Caco-2 (cell line): ENCODE measurements at regions not wholly inside any gene's neighbourhood (a gene's known extent, or its start where the extent isn't known, plus 50 kb on each side); places are given as distances from the start of the nearest gene placed in this dataset.
"Not testable (repeated sequence)": the region's sequence is repeated elsewhere in the genome, so short reads cannot be mapped to it uniquely, and the experiment has no call there.

Source experiments
- BruUV-seq: library from RNA; stranded (reverse); fragments of 400-500 nt; replicated peaks from 2 replicates; lab custom pipeline; 2021; lab: Mats Ljungman, UMichigan
- CTCF ChIA-PET: fragments of 300-600 bp; sonication (Branson Sonifier 250); formaldehyde crosslinking; loops from one replicate; lab custom pipeline; 2022; ENCODE audit warnings: antibody characterized with exemption; lab: Charles Lee
- POLR2A ChIA-PET: fragments of 300-600 bp; sonication (Branson Sonifier 250); formaldehyde crosslinking; loops from one replicate; lab custom pipeline; 2022; ENCODE audit warnings: antibody characterized with exemption; lab: Charles Lee
- DNase-seq, 2 experiments: peaks; one replicate each; pipeline versions ENCODE4 v3.0.0 to v3.0.0-alpha.2; 2020 to 2022
- H3K27me3 ChIP-seq: replicated peaks from 2 replicates; pipeline ENCODE4 v1.6.0; 2011; ENCODE audit warnings: low read length; ENCODE audit not compliant: control insufficient read depth, insufficient read depth
- H3K36me3 ChIP-seq: 2 replicates; pipeline ENCODE4 v1.5.1; 2011; ENCODE audit warnings: low read length; ENCODE audit not compliant: control insufficient read depth, insufficient read depth
- H3K4me1 ChIP-seq: fragments of 250-450 bp; sonication (Bioruptor Pico); 2 replicates; pipeline ENCODE4 v1.5.1; 2020; ENCODE audit warnings: mild to moderate bottlenecking
- H3K4me3 ChIP-seq: 2 replicates; pipeline ENCODE4 v1.5.1; 2011; ENCODE audit warnings: low read depth, mild to moderate bottlenecking, control low read depth, low read length
- H3K9me3 ChIP-seq: fragments of 250-450 bp; sonication (Bioruptor Pico); 2 replicates; pipeline ENCODE4 v1.5.1; 2020; ENCODE audit warnings: mild to moderate bottlenecking, moderate library complexity
- H3K27ac Mint-ChIP-seq: one replicate; pipeline ENCODE4 v1.8.0; 2022; ENCODE audit warnings: mixed read lengths; ENCODE audit not compliant: unreplicated experiment
- H3K27me3 Mint-ChIP-seq: one replicate; pipeline ENCODE4 v1.8.0; 2022; ENCODE audit warnings: mixed read lengths; ENCODE audit not compliant: insufficient read depth, unreplicated experiment
- H3K36me3 Mint-ChIP-seq: one replicate; pipeline ENCODE4 v1.8.0; 2022; ENCODE audit warnings: mild to moderate bottlenecking, mixed read lengths; ENCODE audit not compliant: insufficient read depth, unreplicated experiment
- H3K4me1 Mint-ChIP-seq: one replicate; pipeline ENCODE4 v1.8.0; 2022; ENCODE audit warnings: low read depth, mixed read lengths; ENCODE audit not compliant: unreplicated experiment
- H3K4me3 Mint-ChIP-seq: one replicate; pipeline ENCODE4 v1.8.0; 2022; ENCODE audit warnings: mild to moderate bottlenecking, moderate library complexity, mixed read lengths; ENCODE audit not compliant: unreplicated experiment
- H3K9me3 Mint-ChIP-seq: one replicate; pipeline ENCODE4 v1.8.0; 2022; ENCODE audit warnings: mixed read lengths; ENCODE audit not compliant: unreplicated experiment
- CTCF ChIP-seq, 2 experiments: fragments of 200-600 bp in 1 of 2; IDR thresholded peaks; 1 replicate in 1 of 2; 2 replicates in 1 of 2; pipeline versions ENCODE4 v1.5.1 to v1.8.0; 2011 to 2022; ENCODE audit warnings: antibody characterized with exemption in 1 of 2, control low read depth in 1 of 2, inconsistent platforms in 1 of 2, low read depth in 1 of 2, low read length in 1 of 2, mild to moderate bottlenecking in 1 of 2, moderate library complexity in 1 of 2; ENCODE audit not compliant: insufficient read depth in 1 of 2, severe bottlenecking in 1 of 2, unreplicated experiment in 1 of 2
- intact Hi-C: fragments of 100-400 bp; cut with micrococcal nuclease; formaldehyde crosslinking; loops from one replicate; pipeline ENCODE4 v1.10.0; 2022; ENCODE audit not compliant: unreplicated experiment

GRCh38 chr11:39341461-39341860, 2118.0 kb downstream of the LRRC4C start:
- CTCF ChIA-PET, result no interaction called here
- peaks cover 34% of the 10 kb centered on the region for H3K9me3 ChIP-seq

GRCh38 chr11:39333006-39333405, 2126.4 kb downstream of the LRRC4C start:
- POLR2A ChIA-PET, CTCF ChIA-PET, H3K4me1 ChIP-seq, H3K36me3 ChIP-seq, intact Hi-C loops, H3K4me3 ChIP-seq, BruUV-seq, DNase-seq, H3K27ac Mint-ChIP-seq, H3K36me3 Mint-ChIP-seq, H3K27me3 ChIP-seq, H3K9me3 ChIP-seq, H3K27me3 Mint-ChIP-seq, H3K4me3 Mint-ChIP-seq, H3K4me1 Mint-ChIP-seq: not testable (repeated sequence)
- H3K9me3 Mint-ChIP-seq, result peaks cover 31% of the 10 kb centered on the region

More at GRCh38 chr11:39341461-39341860, 2118.0 kb downstream of the LRRC4C start:
- intact Hi-C loops, result no loop called here
- no peaks in the 10 kb centered on the region for H3K4me1 Mint-ChIP-seq
- Histone ChIP-seq H3K27me3 (no peaks in the 10 kb centered on the region), H3K4me3 (no peak overlapping the region), H3K4me1 (0 out of 2 replicates have a peak, but pooled peaks cover 7% of the 10 kb centered on the region), H3K36me3 (no peaks in the 10 kb centered on the region)
- H3K36me3 Mint-ChIP-seq, result no peaks in the 10 kb centered on the region
- DNase-seq, result no peak
- BruUV-seq, result no TSS peak
- H3K27ac Mint-ChIP-seq, result no peak overlapping the region
- POLR2A ChIA-PET, result no interaction called here
- TF ChIP-seq CTCF (IDR thresholded peaks at IDR 0.05; ENCODE audit: insufficient read depth in 1 of 2, low read depth in 1 of 2, low read length in 1 of 2, severe bottlenecking in 1 of 2, unreplicated experiment in 1 of 2), result no peak
- H3K4me3 Mint-ChIP-seq, result no peak overlapping the region
- no peaks in the 10 kb centered on the region for H3K27me3 Mint-ChIP-seq
- peaks cover 35% of the 10 kb centered on the region for H3K9me3 Mint-ChIP-seq

- ChIA-PET CTCF (no interaction called here), POLR2A (no interaction called here)
- no peak overlapping the region for H3K4me3 ChIP-seq
- H3K36me3 ChIP-seq, result no peaks in the 10 kb centered on the region
- BruUV-seq, result no TSS peak
- no peak for DNase-seq
- intact Hi-C loops, result no loop called here
- H3K27me3 ChIP-seq, result no peaks in the 10 kb centered on the region
- Mint-ChIP-seq H3K27ac (no peak overlapping the region), H3K4me3 (no peak overlapping the region), H3K9me3 (peaks cover 5% of the 10 kb centered on the region), H3K27me3 (no peaks in the 10 kb centered on the region), H3K36me3 (no peaks in the 10 kb centered on the region), H3K4me1 (no peaks in the 10 kb centered on the region)
- 0 out of 2 replicates have a peak, but pooled peaks cover 2% of the 10 kb centered on the region for H3K9me3 ChIP-seq
- no peak for TF ChIP-seq CTCF (IDR thresholded peaks at IDR 0.05; ENCODE audit: insufficient read depth in 1 of 2, low read depth in 1 of 2, low read length in 1 of 2, severe bottlenecking in 1 of 2, unreplicated experiment in 1 of 2)
- H3K4me1 ChIP-seq, result no peaks in the 10 kb centered on the region
Measured at GRCh38 chr11:39327302-39327701, 2132.2 kb downstream of the LRRC4C start.

GRCh38 chr11:39311888-39312287, 2147.6 kb downstream of the LRRC4C start:
- DNase-seq, H3K4me3 Mint-ChIP-seq, intact Hi-C loops, POLR2A ChIA-PET, H3K4me1 ChIP-seq, H3K27ac Mint-ChIP-seq, H3K9me3 ChIP-seq, CTCF ChIA-PET, H3K27me3 Mint-ChIP-seq, H3K4me3 ChIP-seq, BruUV-seq, H3K36me3 Mint-ChIP-seq, H3K36me3 ChIP-seq, H3K27me3 ChIP-seq, H3K4me1 Mint-ChIP-seq: not testable (repeated sequence)
- peaks cover 20% of the 10 kb centered on the region for H3K9me3 Mint-ChIP-seq
